SW480 (cell line): ENCODE measurements at regions not wholly inside any gene's neighbourhood (a gene's known extent, or its start where the extent isn't known, plus 50 kb on each side); places are given as distances from the start of the nearest gene placed in this dataset.
"Not testable (repeated sequence)": the region's sequence is repeated elsewhere in the genome, so short reads cannot be mapped to it uniquely, and the experiment has no call there.

ENCODE experiments used
- DNase-seq: peaks from one replicate; pipeline ENCODE4 v3.0.0-alpha.2; 2016; ENCODE audit warnings: low spot score

GRCh38 chr10:56298941-56299340 lies 62.1 kb downstream of the ZWINT start:
- no peak for DNase-seq

DNA sequence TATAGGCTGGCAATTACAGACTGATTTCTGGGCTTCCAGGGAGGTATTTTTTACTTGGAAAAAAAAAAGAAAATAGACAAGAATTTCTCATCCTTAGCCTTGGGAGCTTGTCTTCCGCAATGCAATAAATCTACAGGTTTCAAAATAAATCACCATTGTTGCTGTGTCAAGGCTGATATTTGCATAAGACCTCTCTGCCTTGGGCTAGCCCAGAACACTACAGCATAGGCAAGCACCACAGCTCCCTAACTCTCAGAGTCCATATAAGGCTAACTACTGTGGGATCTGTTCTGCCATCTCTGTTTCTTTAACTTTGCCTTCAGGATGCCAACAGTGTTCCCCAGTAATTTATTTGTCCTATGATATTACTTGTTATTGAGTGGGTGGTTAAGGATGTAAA lies 64.4 kb downstream of the ZWINT start:
- DNase-seq = no peak

GRCh38 chr10:56288403-56288802 lies 72.7 kb downstream of the ZWINT start:
- DNase-seq = no peak

DNA sequence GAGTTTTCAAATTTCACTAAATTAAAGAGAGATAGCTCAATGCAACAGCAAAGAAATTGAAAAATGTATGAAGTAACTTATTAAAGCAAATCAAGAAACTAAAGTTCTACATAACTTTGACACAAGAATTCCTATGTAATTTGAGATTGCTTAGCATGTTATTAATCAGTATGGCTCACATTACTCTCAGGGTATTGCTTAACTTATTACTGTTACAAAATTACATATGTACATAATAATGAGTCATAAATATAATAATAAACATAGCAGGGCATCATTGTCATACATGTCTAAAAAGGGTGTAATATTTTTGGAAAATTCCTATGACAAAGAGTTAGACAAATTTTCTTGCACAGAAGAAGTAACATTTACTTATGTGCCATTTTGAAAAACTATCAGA lies 75.0 kb downstream of the ZWINT start:
- DNase-seq = no peak

DNA sequence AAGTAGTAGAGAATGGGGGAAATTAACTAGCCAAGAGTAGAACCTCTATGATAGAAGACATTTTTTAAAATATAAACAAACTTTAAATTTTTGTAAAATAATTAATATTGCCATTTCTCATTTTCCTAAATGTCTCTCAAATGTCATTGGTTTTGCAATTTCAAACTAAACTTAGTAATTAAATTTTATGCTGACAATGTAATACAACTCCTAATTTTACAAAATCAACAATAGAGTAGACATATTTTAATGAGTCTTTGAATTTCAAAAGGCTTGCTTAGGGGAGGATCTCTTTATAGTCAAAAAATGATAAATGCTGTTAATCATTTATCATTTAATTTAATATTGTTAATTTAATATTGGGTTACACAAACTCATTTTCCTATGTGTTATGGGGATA lies 81.8 kb downstream of the ZWINT start:
- no peak for DNase-seq

- no peak for DNase-seq
These were observed 91.9 kb downstream of the ZWINT start for GRCh38 chr10:56269181-56269580.

DNA sequence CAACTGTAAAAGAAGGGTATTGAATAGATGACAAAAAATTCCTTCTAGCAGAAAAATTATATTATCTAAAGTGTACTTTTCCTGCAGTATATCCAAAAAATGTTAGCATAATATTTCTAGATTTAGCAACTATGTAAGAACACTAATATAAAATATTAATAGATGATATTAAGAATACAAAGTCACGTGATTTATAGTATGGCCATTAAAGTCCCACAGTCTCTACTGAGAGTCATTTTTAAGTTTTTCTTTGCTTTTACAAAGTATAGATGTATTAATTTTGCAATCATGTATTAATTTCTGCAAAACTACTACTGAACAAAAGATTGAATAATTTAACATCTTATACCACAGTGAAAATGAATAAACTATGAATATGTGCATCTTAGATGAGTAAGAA lies 94.9 kb downstream of the ZWINT start:
- no peak for DNase-seq

GRCh38 chr10:56258991-56259390 lies 102.1 kb downstream of the ZWINT start:
- no peak for DNase-seq

DNA sequence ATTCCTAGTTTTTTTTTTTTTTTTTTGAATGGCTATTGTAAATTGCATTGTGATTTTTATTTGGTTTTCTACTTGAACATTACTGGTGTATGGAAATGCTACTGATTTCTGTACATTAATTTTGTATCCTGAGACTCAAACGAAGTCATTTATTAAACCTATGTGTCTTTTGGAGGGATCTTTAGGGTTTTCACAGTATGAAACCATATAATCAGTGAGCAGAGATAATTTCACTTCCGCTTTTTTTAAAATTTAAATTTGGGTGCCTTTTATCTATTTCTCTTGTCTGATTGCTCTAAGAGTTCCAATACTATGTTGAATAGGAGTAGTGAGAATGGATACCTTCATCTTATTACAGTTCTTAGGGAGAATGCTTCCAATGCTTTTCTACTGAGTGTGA lies 102.7 kb downstream of the ZWINT start:
- DNase-seq = no peak

DNA sequence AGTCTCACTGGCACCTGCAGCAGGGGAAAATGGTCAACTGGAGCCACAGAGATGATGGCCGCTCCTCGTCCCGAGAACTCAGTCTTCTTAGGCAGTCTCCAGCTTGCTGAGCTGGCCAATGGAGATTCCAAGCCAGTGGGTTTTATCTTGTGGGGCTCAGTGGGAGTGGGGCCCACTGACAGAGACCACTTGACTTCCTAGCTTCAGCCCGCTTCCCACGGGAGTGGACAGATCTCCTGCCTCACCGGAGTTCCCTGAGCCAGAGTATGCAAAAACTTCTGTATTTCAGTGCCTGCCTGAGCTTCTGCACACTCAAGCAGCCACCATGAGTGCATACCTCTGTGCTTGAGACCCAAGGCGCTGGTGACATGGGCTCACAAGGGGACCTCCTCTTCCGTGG lies 105.8 kb downstream of the ZWINT start:
- no peak for DNase-seq

GRCh38 chr10:56240471-56240870 lies 120.6 kb downstream of the ZWINT start:
- no peak for DNase-seq

GRCh38 chr10:56231436-56231835 lies 129.6 kb downstream of the ZWINT start:
- no peak for DNase-seq

DNA sequence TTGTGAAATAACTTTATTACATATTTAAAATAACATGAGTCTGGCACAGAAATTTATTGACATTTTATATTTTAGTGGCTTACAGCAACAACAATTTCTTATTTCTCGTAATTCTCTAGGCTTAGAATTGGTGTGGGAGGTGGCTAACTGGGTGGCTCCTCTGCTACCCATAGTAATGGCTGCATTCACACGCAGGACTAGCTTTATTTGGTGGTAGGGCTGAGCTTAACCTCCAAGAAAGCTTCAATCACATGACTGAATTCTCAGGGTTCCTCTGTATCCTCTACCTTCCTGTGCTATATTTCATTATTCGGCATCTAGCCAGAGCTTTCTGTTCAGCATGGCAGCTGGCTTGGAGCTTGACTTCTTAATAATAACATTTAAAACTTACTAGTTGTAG lies 138.8 kb downstream of the ZWINT start:
- DNase-seq = no peak

DNA sequence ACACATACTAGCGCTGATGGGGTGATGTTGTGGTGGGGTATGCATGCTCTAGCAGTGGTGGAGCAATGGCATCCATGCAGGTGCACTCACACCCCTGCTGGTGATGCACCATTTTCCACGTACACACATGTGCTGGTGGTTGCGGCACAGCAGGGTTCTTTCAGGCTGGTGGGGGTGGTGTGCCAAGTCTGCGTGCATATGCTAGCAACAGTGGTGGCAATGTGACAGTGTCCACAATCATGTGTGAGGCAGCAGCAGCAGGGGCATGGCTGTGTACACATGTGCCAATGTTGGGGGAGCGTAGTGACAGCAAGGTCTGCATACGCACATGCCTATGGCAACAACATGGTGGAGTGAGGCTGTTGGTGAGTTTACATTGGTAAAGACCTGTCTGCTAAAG lies 148.1 kb downstream of the ZWINT start:
- no peak for DNase-seq

DNA sequence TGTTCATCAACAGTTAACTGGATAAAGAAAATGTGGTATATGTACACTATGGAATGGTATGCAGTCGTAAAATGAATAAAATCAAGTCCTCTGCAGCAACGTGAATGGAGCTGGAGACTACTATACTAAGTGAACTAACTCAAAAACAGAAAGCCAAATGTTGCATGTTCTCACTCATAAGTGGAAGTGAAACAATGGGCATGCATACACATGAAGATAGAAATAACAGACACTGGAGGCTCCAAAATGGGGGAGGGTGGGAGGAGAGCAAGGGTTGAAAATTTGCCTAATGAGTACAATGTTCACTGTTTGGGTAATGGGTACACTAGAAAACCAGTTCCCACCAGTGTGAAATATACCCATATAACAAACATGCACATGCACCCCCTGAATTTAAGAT lies 179.5 kb downstream of the ZWINT start:
- DNase-seq = no peak

DNA sequence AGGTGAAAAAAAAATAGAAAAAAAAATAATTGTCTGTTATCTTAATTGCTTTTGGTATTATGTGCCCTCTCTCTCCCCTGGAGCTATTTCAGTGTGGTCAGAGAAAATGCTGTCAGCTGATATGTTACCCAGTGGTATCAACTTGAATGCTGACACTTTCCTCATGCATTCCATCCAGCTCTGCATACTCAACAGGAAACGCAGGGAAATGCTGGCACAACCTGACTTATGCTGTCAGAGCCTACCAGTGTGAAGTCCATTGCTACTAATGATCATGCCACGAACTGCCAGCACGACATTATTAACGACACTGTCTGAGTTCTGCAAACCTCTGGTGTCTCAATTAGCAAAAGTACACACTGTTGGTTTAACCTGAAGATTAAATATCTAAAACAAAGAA lies 182.8 kb downstream of the ZWINT start:
- DNase-seq = no peak

GRCh38 chr10:56155091-56155513 lies 206.0 kb downstream of the ZWINT start:
- DNase-seq = not testable (repeated sequence)

DNA sequence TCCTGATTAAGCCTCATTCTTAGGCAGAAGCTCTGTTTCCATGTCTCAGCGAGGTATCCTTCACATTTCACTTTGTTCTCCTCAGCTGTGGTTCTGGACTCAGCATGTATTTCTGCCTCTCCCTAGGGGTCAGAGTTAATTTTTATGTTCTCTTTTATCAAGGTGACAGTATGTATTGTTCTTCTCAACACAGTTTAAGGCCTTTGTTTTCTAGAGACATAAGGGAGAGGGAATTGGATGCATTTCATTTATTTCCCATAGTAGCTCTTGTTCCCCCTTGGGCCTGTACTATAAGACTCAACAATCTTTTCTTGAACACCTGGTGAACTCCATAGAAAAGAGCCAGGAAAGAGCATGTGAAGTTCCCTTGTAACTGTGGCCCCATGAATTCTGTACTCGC lies 214.3 kb downstream of the ZWINT start:
- no peak for DNase-seq

- no peak for DNase-seq
These were observed 218.8 kb downstream of the ZWINT start for GRCh38 chr10:56142092-56142728.

GRCh38 chr10:56139405-56139804 lies 221.7 kb downstream of the ZWINT start:
- no peak for DNase-seq

GRCh38 chr10:56135828-56136227 lies 225.2 kb downstream of the ZWINT start:
- DNase-seq = no peak

DNA sequence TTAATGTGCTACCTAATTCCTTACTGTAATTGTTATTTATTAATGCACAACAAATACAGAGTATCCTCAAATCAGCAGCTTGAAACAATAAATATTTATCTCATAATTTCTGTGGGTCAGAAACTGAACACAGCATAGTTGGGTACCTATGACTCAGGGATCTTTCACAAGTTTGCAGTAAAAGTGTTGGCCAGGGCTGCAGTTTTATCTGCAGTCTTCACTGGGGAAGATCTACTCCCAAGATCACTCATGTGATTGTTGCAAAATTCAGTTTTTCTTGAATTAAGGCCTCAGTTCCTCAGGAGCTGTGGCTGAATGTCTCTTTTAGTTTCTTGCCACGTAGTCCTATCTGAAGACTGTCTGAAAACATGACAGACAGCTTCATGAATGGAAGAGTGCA lies 237.8 kb downstream of the ZWINT start:
- DNase-seq = no peak

DNA sequence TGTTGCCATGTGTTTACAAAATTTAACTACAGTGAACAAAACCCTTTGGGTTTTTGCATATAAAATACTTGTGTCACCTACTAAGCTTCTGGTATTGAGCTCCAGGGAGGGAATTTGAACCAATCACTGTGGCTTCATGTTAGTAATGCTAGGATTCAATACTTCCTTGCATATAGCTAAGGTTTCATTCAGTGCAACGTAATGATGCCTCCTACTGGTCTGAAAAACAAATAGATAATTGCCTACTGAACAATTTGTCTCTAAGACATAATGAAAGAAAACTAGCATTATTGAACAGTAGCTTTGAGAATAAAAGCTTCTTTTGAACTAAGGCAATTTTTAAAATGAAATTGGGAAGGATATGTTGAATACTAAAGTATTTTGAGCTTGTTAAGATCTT lies 244.4 kb downstream of the ZWINT start:
- DNase-seq = peak; percentile 2

DNA sequence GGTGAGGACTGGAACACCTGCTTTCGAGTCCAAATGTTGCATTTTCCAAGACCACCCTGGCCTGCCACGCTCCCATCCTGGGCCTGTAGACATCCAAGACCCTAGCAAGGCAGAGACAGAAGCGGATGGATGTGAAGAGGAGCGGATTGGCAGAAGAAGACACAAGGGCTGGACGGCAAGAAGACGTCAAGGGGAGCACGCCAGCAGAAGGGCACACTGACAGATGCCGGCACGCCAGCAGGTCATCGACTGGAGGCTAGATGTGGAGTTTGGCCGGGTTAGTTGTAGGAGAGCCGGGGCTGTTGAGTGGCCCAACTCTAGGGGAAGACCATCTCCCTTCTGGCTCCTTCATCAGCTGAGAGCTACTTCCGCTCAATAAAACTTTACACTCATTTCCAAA lies 251.6 kb downstream of the ZWINT start:
- DNase-seq = no peak

- DNase-seq = no peak
These were observed 256.1 kb downstream of the ZWINT start for GRCh38 chr10:56104923-56105322.
